ENCODE measurements at regions not wholly inside any gene's neighbourhood (a gene's known extent, or its start where the extent isn't known, plus 50 kb on each side); places are given as distances from the start of the nearest gene placed in this dataset.

- Histone ChIP-seq H3K27me3 (no peaks in the 10 kb centered on the region), H3K27ac (no peak overlapping the region), H3K4me1 (no peaks in the 10 kb centered on the region), H3K9me3 (no peaks in the 10 kb centered on the region), H3K4me3 (no peak overlapping the region), H3K36me3 (no peaks in the 10 kb centered on the region)
- DNase-seq (no peak), ATAC-seq (no peak), FAIRE-seq (no peak)
- WGBS, 2 donors, result 81 to 84% methylated on average over 4 of the region's 4 CpGs
- intact Hi-C loops (cut with DNase I), result no loop called here
- TF ChIP-seq, protein P1, sequence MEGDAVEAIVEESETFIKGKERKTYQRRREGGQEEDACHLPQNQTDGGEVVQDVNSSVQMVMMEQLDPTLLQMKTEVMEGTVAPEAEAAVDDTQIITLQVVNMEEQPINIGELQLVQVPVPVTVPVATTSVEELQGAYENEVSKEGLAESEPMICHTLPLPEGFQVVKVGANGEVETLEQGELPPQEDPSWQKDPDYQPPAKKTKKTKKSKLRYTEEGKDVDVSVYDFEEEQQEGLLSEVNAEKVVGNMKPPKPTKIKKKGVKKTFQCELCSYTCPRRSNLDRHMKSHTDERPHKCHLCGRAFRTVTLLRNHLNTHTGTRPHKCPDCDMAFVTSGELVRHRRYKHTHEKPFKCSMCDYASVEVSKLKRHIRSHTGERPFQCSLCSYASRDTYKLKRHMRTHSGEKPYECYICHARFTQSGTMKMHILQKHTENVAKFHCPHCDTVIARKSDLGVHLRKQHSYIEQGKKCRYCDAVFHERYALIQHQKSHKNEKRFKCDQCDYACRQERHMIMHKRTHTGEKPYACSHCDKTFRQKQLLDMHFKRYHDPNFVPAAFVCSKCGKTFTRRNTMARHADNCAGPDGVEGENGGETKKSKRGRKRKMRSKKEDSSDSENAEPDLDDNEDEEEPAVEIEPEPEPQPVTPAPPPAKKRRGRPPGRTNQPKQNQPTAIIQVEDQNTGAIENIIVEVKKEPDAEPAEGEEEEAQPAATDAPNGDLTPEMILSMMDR (IDR thresholded peaks at IDR 0.05), result no peak
These were observed 283.4 kb upstream of the PARD3B start for GRCh38 chr2:204261846-204262245.

- no peak for FAIRE-seq
- no peak overlapping the region for H3K4me3 ChIP-seq
- ATAC-seq, result no peak
- H3K4me1 ChIP-seq, result no peaks in the 10 kb centered on the region
- H3K36me3 ChIP-seq, result no peaks in the 10 kb centered on the region
- TF ChIP-seq, protein P1 (IDR thresholded peaks at IDR 0.05), result no peak
- no peak for DNase-seq
- no peak overlapping the region for H3K27ac ChIP-seq
- H3K27me3 ChIP-seq, result no peaks in the 10 kb centered on the region
- intact Hi-C loops (cut with DNase I), result no loop called here
- H3K9me3 ChIP-seq, result no peaks in the 10 kb centered on the region
- 76 to 80% methylated on average over 16 of the region's 16 CpGs for WGBS, 2 donors
These were observed 281.2 kb upstream of the PARD3B start for GRCh38 chr2:204264085-204264553.

DNA sequence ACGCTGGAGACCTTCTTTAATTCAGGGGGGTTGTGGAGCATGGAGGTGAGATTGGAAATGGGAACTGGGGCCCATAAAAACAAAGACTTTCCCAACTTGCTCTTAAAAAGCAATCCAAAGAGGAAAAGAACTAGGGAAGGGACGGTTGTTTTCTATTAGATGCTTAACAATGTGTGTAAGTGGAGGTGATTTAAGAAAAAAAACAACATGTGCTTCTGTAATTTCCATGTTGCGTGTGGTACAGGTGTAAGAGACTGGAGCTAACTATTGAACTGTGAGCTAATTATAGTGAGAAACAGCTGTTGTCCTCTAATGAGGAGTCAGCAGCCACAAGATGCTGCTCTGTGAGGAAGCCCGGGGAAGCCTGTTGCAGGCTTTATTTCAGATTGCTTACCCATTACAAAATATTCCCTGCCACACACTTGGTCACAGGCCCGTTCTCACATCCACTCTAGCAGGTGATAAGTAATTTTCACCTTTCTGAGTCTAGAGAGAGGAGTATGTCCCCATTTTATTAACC is 280.6 kb upstream of the PARD3B start:
- ATAC-seq (no peak), DNase-seq (no peak), FAIRE-seq (no peak)
- Histone ChIP-seq H3K27me3 (no peaks in the 10 kb centered on the region), H3K27ac (no peak overlapping the region), H3K9me3 (no peaks in the 10 kb centered on the region), H3K4me1 (no peaks in the 10 kb centered on the region), H3K4me3 (no peak overlapping the region), H3K36me3 (no peaks in the 10 kb centered on the region)
- WGBS, 2 donors, result 80 to 83% methylated on average over 5 of the region's 5 CpGs
- intact Hi-C loops (cut with DNase I), result no loop called here
- TF ChIP-seq, protein P1 (IDR thresholded peaks at IDR 0.05), result no peak

- Histone ChIP-seq H3K36me3 (no peaks in the 10 kb centered on the region), H3K9me3 (no peaks in the 10 kb centered on the region), H3K27me3 (no peaks in the 10 kb centered on the region), H3K4me1 (no peaks in the 10 kb centered on the region), H3K27ac (no peak overlapping the region), H3K4me3 (no peak overlapping the region)
- intact Hi-C loops (cut with DNase I), result no loop called here
- DNase-seq (no peak), FAIRE-seq (no peak), ATAC-seq (no peak)
- WGBS, 2 donors, result 73 to 74% methylated on average over 7 of the region's 7 CpGs
- TF ChIP-seq, protein P1 (IDR thresholded peaks at IDR 0.05), result no peak
These were observed 279.5 kb upstream of the PARD3B start for GRCh38 chr2:204265681-204266181.

GRCh38 chr2:204268458-204268857 is 276.8 kb upstream of the PARD3B start:
- Histone ChIP-seq H3K4me1 (no peaks in the 10 kb centered on the region), H3K36me3 (no peaks in the 10 kb centered on the region), H3K27ac (no peak overlapping the region), H3K9me3 (no peaks in the 10 kb centered on the region), H3K4me3 (no peak overlapping the region), H3K27me3 (no peaks in the 10 kb centered on the region)
- intact Hi-C loops (cut with DNase I), result no loop called here
- ATAC-seq, result no peak
- FAIRE-seq, result no peak
- 82 to 91% methylated on average over 5 of the region's 5 CpGs for WGBS, 2 donors
- TF ChIP-seq, protein P1 (IDR thresholded peaks at IDR 0.05), result no peak
- no peak for DNase-seq

All from pancreas (tissue), 10 donors.